Endothelial cell (in vitro differentiated cells): ENCODE measurements at regions not wholly inside any gene's neighbourhood (a gene's known extent, or its start where the extent isn't known, plus 50 kb on each side); places are given as distances from the start of the nearest gene placed in this dataset.

Source experiments
- DNase-seq: peaks from one replicate; pipeline ENCODE4 v3.0.0; 2021; ENCODE audit warnings: low spot score
- H3K27ac Mint-ChIP-seq: one replicate; pipeline ENCODE4 v1.8.0; 2021; ENCODE audit warnings: mixed read lengths, inconsistent platforms; ENCODE audit not compliant: unreplicated experiment
- H3K27me3 Mint-ChIP-seq: one replicate; pipeline ENCODE4 v1.8.0; 2021; ENCODE audit warnings: mild to moderate bottlenecking, moderate library complexity, mixed read lengths, inconsistent platforms; ENCODE audit not compliant: unreplicated experiment
- H3K36me3 Mint-ChIP-seq: one replicate; pipeline ENCODE4 v1.8.0; 2021; ENCODE audit warnings: mild to moderate bottlenecking, low read depth, mixed read lengths, inconsistent platforms; ENCODE audit not compliant: unreplicated experiment
- H3K4me1 Mint-ChIP-seq: one replicate; pipeline ENCODE4 v1.8.0; 2021; ENCODE audit warnings: mild to moderate bottlenecking, mixed read lengths, inconsistent platforms; ENCODE audit not compliant: unreplicated experiment
- H3K4me3 Mint-ChIP-seq: one replicate; pipeline ENCODE4 v1.8.0; 2021; ENCODE audit warnings: mild to moderate bottlenecking, mixed read lengths, inconsistent platforms; ENCODE audit not compliant: unreplicated experiment
- H3K9me3 Mint-ChIP-seq: one replicate; pipeline ENCODE4 v1.8.0; 2021; ENCODE audit warnings: mixed read lengths, inconsistent platforms; ENCODE audit not compliant: unreplicated experiment
- TF ChIP-seq, protein P1 (sequence below): fragments of 200-600 bp; sonication (generic); IDR thresholded peaks from one replicate; pipeline ENCODE4 v1.5.0; 2021; ENCODE audit warnings: antibody characterized with exemption; ENCODE audit not compliant: unreplicated experiment

DNA sequence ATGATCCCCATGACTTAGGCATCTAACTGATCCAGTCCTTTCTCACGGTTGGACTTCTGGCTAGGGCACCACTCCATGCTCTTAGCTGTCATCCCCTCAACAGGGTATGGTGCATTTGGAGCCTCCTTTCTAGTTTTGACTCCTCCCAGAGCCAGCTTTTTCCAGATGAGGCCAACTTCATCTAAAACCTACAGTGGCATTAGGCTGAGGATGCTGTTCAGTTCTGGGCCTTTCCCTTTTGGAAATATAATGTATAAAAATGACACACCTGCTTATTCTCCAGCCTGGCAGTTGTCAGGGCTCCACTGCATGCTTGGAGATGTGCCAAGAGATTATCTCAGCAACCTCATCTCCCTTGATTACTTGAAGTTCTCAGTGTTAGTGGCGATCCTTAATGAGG is 239.7 kb downstream of the EMP1 start:
- H3K4me1 Mint-ChIP-seq, result no peaks in the 10 kb centered on the region
- peak overlapping the region; percentile 27 for H3K27ac Mint-ChIP-seq
- no peaks in the 10 kb centered on the region for H3K36me3 Mint-ChIP-seq
- H3K4me3 Mint-ChIP-seq, result no peak overlapping the region
- H3K27me3 Mint-ChIP-seq, result no peaks in the 10 kb centered on the region
- H3K9me3 Mint-ChIP-seq, result no peaks in the 10 kb centered on the region
- TF ChIP-seq, protein P1, sequence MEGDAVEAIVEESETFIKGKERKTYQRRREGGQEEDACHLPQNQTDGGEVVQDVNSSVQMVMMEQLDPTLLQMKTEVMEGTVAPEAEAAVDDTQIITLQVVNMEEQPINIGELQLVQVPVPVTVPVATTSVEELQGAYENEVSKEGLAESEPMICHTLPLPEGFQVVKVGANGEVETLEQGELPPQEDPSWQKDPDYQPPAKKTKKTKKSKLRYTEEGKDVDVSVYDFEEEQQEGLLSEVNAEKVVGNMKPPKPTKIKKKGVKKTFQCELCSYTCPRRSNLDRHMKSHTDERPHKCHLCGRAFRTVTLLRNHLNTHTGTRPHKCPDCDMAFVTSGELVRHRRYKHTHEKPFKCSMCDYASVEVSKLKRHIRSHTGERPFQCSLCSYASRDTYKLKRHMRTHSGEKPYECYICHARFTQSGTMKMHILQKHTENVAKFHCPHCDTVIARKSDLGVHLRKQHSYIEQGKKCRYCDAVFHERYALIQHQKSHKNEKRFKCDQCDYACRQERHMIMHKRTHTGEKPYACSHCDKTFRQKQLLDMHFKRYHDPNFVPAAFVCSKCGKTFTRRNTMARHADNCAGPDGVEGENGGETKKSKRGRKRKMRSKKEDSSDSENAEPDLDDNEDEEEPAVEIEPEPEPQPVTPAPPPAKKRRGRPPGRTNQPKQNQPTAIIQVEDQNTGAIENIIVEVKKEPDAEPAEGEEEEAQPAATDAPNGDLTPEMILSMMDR, result no peak
- no peak for DNase-seq

DNA sequence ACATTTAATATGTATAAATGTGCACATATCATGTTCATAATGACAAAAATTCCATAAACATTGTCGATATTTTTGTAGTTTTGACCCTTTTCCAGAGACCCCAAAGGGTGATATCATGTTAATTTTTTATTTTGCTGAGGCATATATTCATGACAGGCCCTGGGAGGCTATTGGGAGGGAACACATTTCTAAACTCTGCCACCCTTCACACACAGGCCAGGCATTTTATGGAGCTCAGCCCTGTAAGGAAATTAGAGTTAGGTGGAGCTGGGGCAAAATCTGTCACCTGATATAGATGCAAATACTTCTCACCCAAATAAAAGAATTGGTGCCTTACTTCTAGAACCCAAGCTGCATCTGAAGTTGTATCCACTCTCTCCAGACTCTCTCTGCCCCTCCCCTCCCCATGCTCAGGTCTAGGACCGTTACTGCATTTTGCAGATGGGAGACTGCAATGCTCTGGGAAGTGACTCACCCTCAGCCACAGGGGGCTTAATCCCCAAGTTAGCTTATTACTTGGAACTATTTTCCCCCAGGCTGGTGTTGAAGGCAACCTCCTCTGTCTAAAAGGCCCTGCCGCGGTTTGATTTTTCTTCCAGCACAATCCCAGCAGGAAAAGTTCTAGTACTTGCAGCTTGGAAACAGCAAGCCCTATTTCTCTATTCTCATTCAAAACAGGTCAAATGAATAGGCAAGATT is 238.9 kb downstream of the EMP1 start:
- Mint-ChIP-seq H3K4me1 (no peaks in the 10 kb centered on the region), H3K27ac (no peak overlapping the region), H3K4me3 (no peak overlapping the region), H3K27me3 (no peaks in the 10 kb centered on the region), H3K36me3 (no peaks in the 10 kb centered on the region), H3K9me3 (no peaks in the 10 kb centered on the region)
- DNase-seq, result no peak
- TF ChIP-seq, protein P1, result no peak

DNA sequence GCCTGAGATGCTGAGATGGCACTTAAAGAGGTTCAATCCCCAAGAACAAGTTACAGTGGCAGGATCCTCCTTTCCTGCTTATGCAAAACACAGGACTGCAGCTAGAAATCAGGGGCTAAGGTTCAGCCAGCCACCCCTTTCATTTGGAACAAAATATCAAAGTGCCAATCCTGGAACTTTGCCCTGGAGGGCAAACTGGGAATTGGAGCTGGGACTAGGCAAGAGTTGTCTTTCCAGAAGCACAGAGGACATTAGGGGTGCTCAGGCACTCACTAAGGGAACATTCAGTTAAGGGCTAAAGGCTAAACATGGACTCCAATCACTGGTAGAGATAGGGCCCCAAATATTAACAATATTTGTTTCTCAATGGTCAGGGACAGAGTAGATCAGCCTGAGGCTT is 237.2 kb downstream of the EMP1 start:
- H3K27ac Mint-ChIP-seq, result no peak overlapping the region
- no peaks in the 10 kb centered on the region for H3K4me1 Mint-ChIP-seq
- H3K9me3 Mint-ChIP-seq, result no peaks in the 10 kb centered on the region
- H3K27me3 Mint-ChIP-seq, result no peaks in the 10 kb centered on the region
- no peak for DNase-seq
- TF ChIP-seq, protein P1, result no peak
- H3K36me3 Mint-ChIP-seq, result no peaks in the 10 kb centered on the region
- no peak overlapping the region for H3K4me3 Mint-ChIP-seq

DNA sequence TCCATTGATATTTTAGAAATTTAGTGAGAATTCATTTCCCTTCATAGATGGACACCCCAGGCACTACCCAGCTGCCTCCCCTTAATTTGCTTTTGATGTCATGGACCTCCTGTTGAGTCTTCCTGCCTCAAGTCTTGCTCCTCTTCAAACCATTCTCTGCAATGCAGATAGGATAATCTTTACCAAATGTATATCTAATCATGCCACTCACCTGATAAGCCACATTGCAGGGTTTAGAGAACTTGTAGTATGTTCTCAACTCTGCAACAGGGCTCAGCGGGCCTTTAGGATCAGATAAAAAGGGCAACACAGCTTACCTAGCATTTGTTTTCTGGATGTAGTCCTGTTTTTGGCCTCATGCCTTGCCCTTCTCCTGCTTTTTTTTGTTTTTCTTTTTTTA is 234.5 kb downstream of the EMP1 start:
- H3K27ac Mint-ChIP-seq, result no peak overlapping the region
- H3K4me3 Mint-ChIP-seq, result no peak overlapping the region
- DNase-seq, result no peak
- no peaks in the 10 kb centered on the region for H3K27me3 Mint-ChIP-seq
- H3K4me1 Mint-ChIP-seq, result peaks cover 3% of the 10 kb centered on the region
- TF ChIP-seq, protein P1, result no peak
- H3K36me3 Mint-ChIP-seq, result peaks cover 4% of the 10 kb centered on the region
- no peaks in the 10 kb centered on the region for H3K9me3 Mint-ChIP-seq

GRCh38 chr12:13428538-13429265 is 232.2 kb downstream of the EMP1 start:
- no peaks in the 10 kb centered on the region for H3K9me3 Mint-ChIP-seq
- DNase-seq, result no peak

More at GRCh38 chr12:13428538-13429265, 232.2 kb downstream of the EMP1 start:
- Mint-ChIP-seq H3K4me1 (peaks cover 5% of the 10 kb centered on the region), H3K36me3 (peaks cover 4% of the 10 kb centered on the region), H3K27ac (no peak overlapping the region), H3K4me3 (no peak overlapping the region), H3K27me3 (no peaks in the 10 kb centered on the region)
- TF ChIP-seq, protein P1, result no peak
